Pons (tissue), 1 donor: ENCODE measurements at regions not wholly inside any gene's neighbourhood (a gene's known extent, or its start where the extent isn't known, plus 50 kb on each side); places are given as distances from the start of the nearest gene placed in this dataset.
"Not testable (repeated sequence)": the region's sequence is repeated elsewhere in the genome, so short reads cannot be mapped to it uniquely, and the experiment has no call there.

ENCODE experiments used
- DNase-seq: peaks from one replicate; pipeline ENCODE4 v3.0.0-alpha.2; 2016; ENCODE audit warnings: low spot score

- no peak for DNase-seq
These were observed 341.1 kb downstream of the SFMBT2 start for GRCh38 chr10:7069706-7070105.

GRCh38 chr10:7056216-7056615, 354.6 kb downstream of the SFMBT2 start:
- peak; percentile 63 for DNase-seq

- DNase-seq, result no peak
These were observed 355.9 kb downstream of the SFMBT2 start for GRCh38 chr10:7054915-7055314.

GRCh38 chr10:7053195-7053594, 357.6 kb downstream of the SFMBT2 start:
- no peak for DNase-seq

- not testable (repeated sequence) for DNase-seq
These were observed 360.8 kb downstream of the SFMBT2 start for GRCh38 chr10:7050024-7050423.

- DNase-seq, result no peak
These were observed 362.8 kb downstream of the SFMBT2 start for GRCh38 chr10:7048061-7048460.

GRCh38 chr10:7046615-7047014, 364.2 kb downstream of the SFMBT2 start:
- DNase-seq, result no peak

- DNase-seq, result peak; percentile 68
These were observed 364.8 kb downstream of the SFMBT2 start for GRCh38 chr10:7045891-7046599.

- DNase-seq, result no peak
These were observed 367.7 kb downstream of the SFMBT2 start for GRCh38 chr10:7043055-7043653.

GRCh38 chr10:7042419-7043054, 368.3 kb downstream of the SFMBT2 start:
- no peak for DNase-seq

GRCh38 chr10:7042000-7042399, 368.8 kb downstream of the SFMBT2 start:
- no peak for DNase-seq

GRCh38 chr10:7040681-7041080, 370.2 kb downstream of the SFMBT2 start:
- DNase-seq, result no peak

- no peak for DNase-seq
These were observed 371.0 kb downstream of the SFMBT2 start for GRCh38 chr10:7039859-7040258.

- DNase-seq, result no peak
These were observed 372.4 kb downstream of the SFMBT2 start for GRCh38 chr10:7038416-7038815.

GRCh38 chr10:7037434-7037833, 373.4 kb downstream of the SFMBT2 start:
- DNase-seq, result not testable (repeated sequence)

- DNase-seq, result peak; percentile 47
These were observed 373.9 kb downstream of the SFMBT2 start for GRCh38 chr10:7036951-7037350.

GRCh38 chr10:7035126-7035761, 375.6 kb downstream of the SFMBT2 start:
- no peak for DNase-seq

GRCh38 chr10:7033031-7033430, 377.8 kb downstream of the SFMBT2 start:
- no peak for DNase-seq

- DNase-seq, result no peak
These were observed 380.5 kb downstream of the SFMBT2 start for GRCh38 chr10:7030134-7030855.

GRCh38 chr10:7029672-7030071, 381.2 kb downstream of the SFMBT2 start:
- no peak for DNase-seq

- no peak for DNase-seq
These were observed 382.0 kb downstream of the SFMBT2 start for GRCh38 chr10:7028809-7029166.
